HG02943 (cell line): ENCODE measurements at regions not wholly inside any gene's neighbourhood (a gene's known extent, or its start where the extent isn't known, plus 50 kb on each side); places are given as distances from the start of the nearest gene placed in this dataset.

ENCODE experiments used
- ATAC-seq: cut with Tn5 transposase; IDR thresholded peaks from one replicate; pipeline ENCODE4 v1.9.1; 2021; ENCODE audit warnings: mild to moderate bottlenecking, low read depth, moderate library complexity; ENCODE audit not compliant: unreplicated experiment

DNA sequence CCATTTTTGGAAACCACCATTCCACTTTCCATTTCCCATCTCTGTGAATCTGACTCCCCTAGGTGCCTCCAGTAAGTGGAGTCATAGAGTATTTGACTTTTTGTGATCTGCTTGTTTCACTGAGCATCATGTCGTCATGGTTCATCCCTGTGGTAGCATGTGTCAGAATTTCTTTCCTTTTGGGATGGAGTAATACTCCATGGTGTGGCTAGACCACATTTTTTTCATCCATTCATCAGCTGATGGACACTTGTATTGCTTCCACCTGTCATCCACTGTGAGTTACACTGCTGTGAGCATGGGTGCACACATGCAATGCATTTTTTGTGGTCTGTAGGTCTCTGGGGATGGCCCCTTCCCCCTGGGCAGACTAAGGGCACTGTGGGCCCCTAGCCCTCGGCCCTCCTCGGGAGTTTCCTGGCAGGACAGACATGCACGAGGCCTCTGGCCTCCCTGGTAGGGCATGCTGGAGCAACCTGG, 115.9 kb downstream of the GADD45G start:
- no peak for ATAC-seq

DNA sequence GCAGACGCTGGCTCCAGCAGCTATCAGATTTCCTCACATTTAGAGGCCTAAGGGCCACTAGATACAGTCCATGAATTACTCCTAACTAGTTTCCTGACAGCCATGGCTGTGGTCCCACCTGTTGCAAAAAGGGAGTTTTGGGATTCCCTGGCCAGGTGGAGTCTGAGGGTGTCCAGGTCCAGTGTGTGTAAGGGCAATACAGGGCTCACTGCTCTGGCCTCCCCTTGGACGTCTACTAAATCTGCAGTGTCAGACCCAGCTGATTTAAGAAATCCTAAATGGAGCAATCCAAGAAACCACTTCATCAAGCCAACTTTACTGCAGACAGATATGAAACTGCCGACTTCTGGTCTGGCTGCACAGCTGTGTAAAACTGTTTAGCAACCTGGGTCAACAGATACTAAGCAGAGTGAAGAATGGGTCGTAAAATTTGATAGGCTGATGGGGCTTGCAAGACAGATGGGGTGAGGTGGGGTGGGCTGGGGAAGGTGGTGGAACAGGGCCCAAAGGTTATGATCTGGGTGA, 116.4 kb downstream of the GADD45G start:
- no peak for ATAC-seq

DNA sequence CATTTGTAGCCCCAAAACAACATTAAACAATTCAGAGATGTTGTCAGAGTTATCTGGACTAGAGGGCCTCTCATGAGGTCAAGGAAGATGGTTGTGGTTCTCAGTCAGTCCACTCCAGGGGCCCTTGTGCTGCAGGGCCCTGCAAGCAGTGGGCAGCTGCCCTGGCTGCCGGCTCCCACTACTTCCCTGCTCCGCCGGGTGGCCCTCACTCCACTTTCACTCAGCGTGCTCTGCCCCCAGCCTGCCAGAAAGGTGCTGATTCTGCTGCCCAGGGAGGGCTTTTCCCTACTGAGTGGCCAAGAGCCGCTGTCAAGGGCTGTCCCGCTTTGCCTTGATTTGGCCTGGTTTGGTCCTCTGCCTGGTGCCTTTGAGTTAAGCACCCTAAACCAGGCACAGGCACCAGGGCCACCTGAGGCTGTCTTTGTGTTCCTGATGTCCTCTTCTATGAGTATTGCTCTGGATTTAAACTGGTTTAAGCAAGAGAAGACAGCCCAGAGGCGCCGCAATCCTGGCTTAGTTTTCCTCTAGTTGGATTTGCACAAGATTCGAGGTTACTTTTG, 117.2 kb downstream of the GADD45G start:
- no peak for ATAC-seq

DNA sequence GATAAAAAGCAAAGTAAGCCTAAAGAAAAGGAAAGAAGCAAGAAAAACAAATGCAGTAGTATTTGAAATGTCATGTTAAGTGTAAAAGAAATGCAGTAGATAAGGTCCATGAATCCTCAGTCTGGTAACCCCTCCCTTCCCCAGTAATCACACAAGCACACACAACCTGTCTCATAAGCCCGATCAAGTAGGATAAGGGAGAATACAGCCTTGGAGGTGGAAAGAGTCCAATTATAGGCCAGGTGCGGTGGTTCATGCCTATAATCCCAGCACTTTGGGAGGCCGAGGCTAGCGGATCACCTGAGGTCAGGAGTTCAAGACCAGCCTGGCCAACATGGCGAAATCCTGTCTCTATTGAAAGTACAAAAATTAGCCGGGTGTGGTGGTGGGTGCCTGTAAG, 117.9 kb downstream of the GADD45G start:
- no peak for ATAC-seq

DNA sequence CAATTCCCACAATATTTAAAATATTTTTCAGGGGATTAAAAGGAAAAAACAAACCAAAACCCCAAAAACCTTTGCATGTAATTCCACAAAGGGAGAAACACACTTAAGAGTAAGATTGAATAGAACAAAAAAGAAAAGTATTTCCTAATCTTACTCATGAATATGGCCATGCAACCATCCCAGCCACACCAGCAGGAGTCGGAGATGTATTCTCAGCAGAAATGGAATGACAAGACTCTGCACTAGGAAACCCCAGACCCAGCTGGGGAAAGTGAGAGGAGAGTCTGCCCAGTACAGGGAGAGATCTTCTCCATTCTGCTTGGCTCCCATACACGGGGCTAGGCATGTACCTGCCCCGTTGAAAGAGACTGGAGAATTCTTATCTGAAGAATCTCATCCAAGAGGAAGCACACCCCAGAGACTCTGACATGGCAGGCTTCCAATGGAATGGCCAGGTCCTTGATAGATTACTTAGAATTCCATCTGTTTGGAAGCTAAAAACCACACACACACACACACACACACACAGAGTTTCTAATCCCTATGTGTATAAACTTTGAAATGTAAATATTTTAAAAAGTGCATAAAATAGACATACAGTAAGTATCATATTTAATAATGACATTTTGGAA, 118.8 kb downstream of the GADD45G start:
- no peak for ATAC-seq

DNA sequence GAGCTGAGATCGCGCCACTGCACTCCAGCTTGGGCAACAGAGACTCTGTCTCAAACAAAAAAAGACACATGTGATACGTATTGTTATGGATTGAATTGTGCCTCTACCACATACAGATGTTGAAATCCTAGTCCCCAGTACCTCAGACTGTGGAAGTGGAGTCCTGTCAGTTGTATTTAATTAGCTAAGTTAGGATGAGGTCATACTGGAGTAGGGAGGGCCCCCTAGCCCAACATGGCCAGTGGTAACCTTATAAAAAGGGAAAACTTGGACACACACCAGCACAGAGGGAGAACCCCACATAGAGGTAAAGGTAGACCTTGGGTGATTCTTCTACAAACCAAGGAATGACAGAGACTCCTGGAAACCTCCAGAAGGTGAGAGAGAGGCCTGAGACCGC, 119.8 kb downstream of the GADD45G start:
- no peak for ATAC-seq

DNA sequence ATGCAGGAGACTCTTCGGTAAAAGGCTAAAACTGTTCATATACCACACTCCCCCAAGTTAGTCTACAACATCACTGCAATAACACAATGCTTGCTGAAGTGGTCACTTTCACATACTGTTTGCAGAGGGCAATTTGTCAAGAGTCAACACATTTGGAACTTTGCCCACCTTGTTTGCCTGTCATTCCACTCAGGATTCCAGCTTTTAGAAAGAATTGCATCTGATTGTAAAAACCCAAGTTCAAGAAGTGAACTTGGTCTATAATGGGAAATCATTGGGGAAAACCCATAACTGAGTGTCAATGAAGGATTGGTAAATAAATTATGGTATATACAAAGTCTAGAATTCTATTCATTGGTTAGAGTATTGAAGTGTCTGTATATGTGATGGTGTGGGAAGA, 120.5 kb downstream of the GADD45G start:
- ATAC-seq: no peak

DNA sequence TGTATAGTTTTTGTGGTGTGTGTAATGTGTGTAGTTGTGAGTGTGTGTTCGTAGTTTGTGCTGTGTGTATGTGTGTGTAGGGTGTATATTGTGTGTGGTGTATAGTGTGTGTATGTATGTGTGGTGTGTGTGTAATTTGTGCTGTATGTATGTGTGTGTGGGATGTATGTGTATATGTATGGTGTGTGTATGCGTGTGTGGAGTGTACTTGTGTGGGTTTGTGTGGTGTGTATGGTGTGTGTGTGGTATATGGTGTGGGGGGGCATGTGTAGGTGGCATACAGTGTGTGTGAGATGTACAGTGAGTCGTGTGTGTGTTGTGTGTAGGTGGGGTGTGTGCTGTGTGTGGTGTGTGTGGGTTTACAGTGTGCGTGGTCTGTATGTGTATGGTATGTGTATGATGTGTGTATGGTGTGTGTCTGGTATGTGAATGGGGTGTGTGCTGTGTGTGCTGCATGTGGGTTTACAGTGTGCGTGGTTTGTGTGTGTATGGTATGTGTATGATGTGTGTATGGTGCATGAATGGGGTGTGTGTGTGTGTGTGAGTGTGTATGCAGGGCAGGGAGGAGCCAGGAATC, 125.2 kb downstream of the GADD45G start:
- ATAC-seq: no peak

DNA sequence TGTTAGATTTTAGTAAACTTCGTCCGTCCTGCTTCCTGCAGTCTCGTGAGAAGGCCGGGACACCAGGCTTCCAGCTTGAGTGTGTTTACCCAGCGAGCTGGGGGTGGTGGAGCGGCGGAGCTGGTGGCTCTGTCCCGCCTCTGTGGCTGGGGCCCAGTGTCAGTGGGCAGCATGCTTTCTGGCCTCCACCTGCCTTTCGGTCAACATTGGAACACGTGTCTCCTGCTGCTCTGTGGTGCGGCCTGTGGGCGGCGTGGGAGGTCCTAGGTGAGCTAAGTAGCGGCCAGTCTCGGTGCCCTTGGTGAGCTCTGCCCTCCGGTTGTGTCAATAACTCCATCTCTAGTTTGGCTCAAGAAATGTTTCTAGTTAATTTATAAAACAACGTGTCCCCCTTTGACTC, 125.9 kb downstream of the GADD45G start:
- ATAC-seq: no peak

DNA sequence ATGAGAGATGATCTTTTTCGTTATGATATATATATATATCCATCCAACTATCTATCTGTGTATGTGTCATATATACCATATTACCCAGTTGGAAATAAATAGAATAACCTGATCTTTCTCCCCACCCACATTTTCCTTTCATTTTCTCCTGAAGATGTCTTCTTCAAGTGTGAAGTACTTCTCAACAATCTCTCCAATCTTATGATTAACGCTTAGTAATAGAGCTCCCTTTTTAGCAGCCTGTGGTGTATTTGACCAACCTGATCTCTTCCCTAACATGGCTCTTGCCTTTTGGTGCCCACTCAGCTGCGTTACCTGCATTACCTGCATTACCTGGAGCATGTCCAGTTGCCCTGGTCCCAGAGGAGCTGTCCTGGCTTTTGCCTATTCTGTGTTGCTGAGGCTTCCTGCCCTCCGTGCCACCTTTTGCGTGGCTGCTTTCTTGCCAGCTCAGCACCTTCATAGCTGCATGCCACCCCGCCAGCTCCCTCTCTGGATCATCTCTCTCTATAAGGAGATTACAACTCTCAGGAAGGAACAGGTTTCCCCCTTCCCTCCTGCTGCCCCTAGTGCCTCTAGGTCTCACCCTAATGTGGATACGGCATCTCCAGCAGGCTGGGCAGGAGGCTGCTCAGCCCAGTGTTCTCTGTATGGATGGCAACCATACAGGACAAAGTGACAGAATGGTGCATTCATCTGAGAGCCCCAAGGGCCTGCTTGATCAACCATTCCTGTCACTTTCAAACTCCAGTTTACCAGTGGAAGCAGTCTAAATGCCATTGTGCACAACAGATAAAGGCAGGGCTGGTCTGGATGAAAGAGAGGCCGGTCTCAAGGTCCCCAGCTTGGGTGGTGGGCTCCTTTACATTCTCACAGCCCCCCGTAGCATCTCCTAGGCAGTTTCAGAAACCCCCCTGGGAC, 126.7 kb downstream of the GADD45G start:
- no peak for ATAC-seq

DNA sequence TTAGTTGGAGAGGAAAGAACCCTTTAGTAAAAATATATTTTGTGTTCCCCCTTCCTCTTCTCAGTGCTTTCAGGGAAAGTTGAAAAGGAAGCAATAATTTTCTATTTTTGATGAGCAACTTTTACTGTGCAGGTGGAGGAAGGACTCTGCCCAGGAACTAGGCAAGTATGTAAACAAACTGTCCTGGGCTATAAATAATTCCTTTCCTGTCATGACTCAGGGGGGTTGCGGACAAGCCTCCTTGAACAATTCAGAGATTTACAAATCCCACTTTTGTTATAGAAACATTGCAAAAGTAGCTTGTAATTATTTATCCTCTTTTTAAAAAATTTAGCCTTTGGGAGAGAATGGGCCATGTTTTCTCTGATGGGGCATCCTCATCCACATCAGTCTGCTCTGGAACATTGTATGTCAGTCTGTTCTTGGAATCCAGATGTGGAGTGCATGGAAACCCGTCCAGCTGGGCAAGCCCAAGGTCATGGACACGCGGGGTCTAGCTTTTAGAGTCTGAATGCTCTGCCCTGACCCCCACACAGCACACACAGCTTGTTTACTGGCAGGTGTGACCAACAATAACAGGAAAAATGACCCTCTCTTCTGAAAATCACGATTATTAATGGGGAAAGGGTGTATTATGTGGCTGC, 127.6 kb downstream of the GADD45G start:
- ATAC-seq: no peak

DNA sequence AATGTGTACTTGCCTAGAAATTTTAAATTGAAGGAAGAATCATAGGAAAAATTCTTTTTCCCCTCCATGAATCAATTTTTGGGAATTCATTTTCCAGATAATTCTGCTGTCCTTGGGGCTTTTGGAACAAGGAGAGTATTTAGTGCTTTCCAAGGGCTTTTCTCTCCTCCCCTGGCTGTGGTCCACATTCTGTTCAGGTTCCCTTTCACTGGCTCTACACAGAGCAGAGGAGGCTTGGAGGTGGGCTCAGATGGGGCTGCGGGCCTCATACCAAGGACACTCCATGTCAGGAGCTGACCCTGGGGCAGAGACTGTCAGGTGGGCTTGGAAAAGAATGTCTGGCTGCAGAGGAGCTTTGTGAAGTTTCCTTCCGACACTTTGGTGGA, 128.1 kb downstream of the GADD45G start:
- no peak for ATAC-seq

DNA sequence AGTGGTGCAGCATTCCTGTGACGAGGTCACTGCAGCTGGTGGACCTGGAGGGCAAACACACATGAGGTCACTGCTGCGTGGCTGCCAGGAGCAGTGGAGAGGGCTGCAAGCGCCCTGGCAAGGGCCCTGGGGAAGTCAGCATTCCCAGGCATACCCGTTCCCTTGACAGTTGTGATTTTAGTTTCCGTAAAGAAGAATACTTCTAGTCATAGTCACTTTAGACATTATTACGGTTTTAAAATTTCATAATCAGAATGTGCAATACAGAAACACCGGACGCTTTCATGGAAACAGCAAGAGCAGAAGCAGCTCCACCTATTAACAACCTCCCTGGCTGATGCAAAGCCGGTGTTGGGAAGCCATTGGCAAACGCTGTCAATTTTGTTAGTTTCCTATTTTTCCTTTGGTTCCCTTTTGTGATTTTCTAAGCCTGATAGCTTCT, 129.8 kb downstream of the GADD45G start:
- ATAC-seq: no peak

DNA sequence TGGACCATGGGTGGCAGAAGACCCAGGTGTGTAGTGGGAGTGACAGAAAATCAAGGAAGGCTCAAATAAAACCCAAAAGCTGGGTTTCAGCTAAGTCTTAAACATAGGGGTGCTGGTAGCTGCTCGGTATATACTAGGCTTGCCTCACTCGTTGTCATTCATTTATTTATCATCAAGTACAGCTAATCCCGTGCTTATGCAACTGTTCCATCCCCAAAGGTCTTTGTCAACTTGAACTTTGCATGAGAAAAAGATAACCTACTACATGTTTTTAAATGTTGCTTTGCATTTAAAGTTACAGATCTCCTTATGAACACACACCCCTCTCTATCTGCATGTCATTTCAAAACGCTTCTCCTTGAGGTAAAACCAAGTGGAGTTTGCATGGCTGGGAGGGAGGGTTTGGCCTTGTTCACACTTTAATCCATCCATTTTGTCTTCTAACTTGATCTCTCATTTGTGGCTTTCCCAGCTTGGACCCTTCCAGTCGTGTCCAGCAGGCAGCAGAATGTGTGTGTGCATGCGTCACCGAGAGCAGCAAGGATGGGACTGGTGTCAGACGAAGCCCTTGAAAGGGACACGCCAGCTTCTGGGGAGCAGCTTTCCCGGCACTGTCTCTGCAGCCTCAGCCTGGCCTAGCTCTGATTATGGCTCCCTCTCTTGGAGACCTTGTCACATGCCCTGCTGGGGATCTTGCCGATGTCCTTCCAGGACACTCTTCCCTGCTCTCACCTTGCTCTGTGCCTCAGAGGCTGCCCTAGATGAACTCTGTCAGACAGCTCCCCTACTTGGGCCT, 133.5 kb downstream of the GADD45G start:
- ATAC-seq: no peak

DNA sequence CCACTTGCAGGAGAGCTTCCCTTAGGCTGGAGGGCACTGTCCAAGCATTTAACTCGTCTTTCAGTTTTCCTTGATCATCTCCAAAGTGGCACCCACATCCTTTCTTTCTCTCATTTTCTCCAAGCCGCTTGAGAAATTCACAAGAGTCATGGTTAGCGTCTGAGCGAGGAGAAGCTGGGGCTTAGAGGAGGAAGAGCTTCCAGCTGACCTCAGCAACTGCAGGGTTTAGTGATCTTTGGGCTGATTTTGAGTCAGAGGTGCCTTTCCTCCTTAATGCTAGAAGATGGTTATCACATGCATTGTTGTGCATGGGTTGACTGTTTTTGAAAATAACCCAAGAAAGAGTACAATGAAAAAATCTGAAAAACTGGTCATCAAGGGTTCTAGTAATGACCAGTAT, 134.7 kb downstream of the GADD45G start:
- ATAC-seq: no peak

DNA sequence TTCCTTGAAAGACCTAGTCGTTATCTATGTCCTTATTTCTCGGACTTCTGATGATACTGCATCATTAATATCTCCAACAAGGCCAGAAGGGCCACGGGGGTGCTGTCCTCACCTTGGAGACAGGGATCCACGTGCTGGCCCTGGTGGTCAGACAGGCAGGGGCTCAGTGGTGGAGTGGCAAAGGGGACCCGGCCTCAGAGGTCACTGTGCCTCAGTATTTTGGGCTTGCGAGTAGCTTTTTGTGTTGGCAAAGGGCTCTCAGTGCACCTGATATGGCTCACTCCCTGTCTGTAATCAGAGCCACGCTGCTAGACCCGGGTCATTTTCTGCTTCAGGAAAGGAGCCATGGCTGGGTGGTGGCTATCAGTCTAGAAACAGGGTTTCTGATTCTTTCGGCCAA, 135.1 kb downstream of the GADD45G start:
- ATAC-seq: no peak

DNA sequence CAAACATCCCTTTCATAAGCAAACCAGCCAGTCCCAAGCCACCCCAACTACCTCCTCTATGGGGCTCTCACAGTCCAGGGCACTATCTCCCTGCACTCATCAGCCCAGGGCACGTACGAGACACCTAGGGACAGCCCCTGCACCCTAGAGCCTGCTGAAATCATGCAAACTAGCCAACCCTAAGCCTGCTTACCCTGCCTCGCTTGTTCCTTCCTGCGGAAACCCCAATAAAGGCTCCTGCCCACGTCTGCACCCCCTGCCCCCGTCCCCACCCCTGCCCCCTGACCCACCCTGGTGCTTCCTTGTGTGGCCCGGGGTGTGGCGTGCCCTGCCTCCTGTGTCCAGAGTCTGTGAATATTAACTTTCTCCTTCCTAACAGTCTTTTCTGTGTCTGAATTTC, 135.9 kb downstream of the GADD45G start:
- ATAC-seq: peak; percentile 48

DNA sequence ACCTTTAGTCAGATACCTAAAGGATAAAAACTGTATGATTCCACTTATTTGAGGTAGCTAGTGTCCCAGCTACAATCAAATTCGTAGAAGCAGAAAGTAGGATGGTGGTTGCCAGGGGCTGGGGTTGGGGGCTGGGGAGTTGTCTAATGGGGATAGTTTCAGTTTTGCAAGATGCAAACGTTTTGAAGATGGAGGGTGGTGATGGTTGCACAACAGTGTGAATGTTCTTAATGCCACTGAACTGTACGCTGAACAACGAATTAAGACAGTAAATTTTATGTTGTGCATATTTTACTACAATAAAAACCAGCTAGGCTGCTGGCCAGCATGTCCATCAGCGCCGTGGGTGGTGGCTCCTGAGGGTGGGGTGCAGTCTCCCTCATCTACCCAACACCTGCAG, 137.8 kb downstream of the GADD45G start:
- no peak for ATAC-seq

DNA sequence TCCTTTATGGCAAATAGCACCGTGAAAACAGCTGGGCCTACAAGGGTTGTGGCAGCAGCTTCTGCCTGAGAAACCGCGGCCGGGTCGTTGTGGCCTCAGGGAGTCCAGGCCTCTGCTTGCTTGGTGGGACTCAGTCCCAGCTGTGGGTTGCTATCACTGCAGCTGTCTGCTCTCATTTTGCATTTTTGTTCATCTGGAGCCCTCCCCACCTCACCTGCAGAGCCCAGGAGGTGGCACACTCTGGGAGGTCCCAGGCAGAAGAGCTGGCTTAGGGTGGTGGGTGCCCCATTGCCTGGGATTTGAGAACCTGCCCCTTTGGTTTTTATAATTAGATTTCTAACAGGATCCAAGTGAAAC, 138.4 kb downstream of the GADD45G start:
- ATAC-seq: no peak
